GM19351 (cell line): ENCODE measurements at regions not wholly inside any gene's neighbourhood (a gene's known extent, or its start where the extent isn't known, plus 50 kb on each side); places are given as distances from the start of the nearest gene placed in this dataset.
"Not testable (repeated sequence)": the region's sequence is repeated elsewhere in the genome, so short reads cannot be mapped to it uniquely, and the experiment has no call there.

Experiments
- ATAC-seq: cut with Tn5 transposase; IDR thresholded peaks from one replicate; pipeline ENCODE4 v1.9.1; 2021; ENCODE audit warnings: mild to moderate bottlenecking, moderate library complexity; ENCODE audit not compliant: unreplicated experiment

GRCh38 chr5:135161221-135161620, 127.2 kb upstream of the PITX1 start:
- no peak for ATAC-seq

DNA sequence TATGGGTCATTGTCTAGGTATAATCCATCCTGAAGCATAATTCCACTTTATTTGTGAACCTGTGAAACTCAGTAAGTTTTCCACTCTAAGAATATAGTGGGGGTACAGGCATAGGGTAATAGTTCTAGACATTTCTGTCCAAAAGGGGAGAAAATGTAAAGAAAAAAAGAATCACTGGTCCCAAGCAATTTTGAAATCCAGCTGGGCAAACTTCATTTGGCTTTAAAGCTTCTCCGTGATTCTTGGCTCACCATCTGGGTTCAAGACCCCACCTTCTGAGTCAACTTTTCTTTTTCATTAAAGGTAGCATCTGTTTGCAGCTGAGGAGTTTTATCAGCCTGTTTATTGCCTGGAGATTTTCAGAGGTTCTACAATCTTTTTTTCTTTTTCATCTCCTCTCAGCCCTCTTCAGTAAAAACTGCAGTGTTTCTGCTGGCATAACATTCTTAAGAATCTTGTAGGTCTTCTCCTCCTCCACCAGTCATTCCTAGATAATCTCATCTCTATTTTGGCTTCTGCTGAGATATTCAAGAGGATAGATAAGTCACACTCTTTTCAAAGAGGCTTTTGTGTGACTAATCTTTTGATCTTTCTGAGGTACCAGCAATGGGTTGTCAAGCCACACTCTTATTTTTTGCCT, 126.1 kb upstream of the PITX1 start:
- no peak for ATAC-seq

DNA sequence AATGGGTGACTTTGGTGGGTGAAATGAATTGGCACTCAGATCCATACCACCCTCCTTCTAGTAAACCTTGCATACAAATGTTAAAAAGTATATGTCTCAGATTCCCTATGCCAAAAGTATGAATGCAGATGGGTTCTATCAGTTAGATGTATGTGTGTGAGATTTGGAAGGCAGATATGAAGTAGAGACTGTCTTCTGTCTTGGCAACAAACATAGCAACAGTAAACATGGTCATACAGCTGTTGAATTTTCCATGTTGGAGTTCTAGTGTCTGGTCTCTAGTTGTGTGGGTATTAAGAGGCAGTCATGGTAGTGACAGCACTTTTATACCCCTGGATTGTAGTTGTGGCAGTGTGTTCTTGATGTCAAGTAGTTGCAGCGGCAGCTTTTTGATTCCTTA, 125.6 kb upstream of the PITX1 start:
- no peak for ATAC-seq

- ATAC-seq, result no peak
Observed at GRCh38 chr5:135158982-135159381, 125.0 kb upstream of the PITX1 start.

- ATAC-seq, result no peak
Observed at GRCh38 chr5:135158314-135158697, 124.3 kb upstream of the PITX1 start.

- ATAC-seq, result no peak
Observed at GRCh38 chr5:135157421-135158313, 123.6 kb upstream of the PITX1 start.

GRCh38 chr5:135156715-135157404, 122.8 kb upstream of the PITX1 start:
- ATAC-seq, result no peak

GRCh38 chr5:135156337-135156714, 122.3 kb upstream of the PITX1 start:
- ATAC-seq, result no peak

- no peak for ATAC-seq
Observed at GRCh38 chr5:135155616-135156214, 121.7 kb upstream of the PITX1 start.

- no peak for ATAC-seq
Observed at GRCh38 chr5:135154961-135155360, 120.9 kb upstream of the PITX1 start.

- ATAC-seq, result no peak
Observed at GRCh38 chr5:135154197-135154596, 120.2 kb upstream of the PITX1 start.

DNA sequence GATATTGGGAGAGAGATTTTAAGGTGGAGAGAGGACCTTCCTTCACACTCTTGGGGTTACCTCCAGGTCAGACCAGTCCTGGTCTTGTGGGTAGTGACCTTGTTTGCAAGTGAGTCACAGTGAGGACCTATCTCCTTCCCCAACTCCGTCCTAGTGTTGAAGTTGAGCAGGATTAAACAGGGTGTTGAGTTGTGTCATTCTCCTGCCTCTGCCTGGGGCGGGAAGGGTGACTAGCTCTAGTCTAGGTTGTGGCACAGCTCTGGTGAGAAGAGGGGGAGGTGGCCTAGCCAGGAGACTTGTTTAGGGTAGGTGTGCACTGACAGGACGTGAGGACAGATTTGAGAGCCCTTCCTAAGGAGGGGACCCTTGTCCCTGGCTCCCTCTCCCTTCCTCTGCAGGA, 119.6 kb upstream of the PITX1 start:
- ATAC-seq, result no peak

DNA sequence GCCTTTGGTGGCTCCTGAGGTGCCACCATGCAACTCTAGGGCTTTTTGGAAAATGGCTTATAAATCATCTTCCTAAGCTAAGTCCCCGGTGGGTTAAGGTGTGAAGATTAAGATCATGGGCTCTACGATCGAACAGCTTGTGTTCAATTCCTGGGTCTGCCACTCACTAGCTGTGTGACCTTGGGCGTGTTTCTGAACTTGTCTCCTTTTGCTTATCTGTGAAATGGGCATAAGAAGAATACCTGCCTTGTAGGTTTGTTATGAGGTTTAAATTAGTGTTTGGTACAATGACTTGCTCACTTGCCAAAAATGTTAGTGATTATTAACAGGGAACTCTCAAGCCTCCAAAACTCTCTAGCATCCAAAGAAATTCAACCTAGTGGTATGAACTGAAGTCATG, 119.2 kb upstream of the PITX1 start:
- ATAC-seq, result no peak

- ATAC-seq, result not testable (repeated sequence)
Observed at GRCh38 chr5:135151660-135152059, 117.6 kb upstream of the PITX1 start.

GRCh38 chr5:135151256-135151655, 117.2 kb upstream of the PITX1 start:
- ATAC-seq, result no peak

DNA sequence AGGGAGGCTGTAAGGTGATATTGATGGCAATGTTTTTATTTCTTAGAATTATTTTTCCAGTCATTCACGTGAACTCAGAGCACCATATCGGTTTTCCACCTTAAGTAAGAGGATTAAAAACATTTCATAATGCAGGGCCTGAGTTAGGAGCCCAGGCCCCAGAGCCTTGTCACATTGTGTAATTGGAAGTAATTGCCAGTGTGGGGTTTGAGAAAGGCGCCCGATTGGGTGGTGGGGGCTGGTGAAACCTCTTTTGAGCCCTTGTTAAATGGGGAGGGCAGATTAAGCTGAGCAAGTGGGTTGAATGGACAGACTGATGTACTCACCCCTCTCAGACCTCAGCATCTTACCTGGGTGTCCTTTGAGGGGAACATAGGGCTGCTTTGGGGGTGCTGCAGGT, 116.7 kb upstream of the PITX1 start:
- ATAC-seq, result no peak

DNA sequence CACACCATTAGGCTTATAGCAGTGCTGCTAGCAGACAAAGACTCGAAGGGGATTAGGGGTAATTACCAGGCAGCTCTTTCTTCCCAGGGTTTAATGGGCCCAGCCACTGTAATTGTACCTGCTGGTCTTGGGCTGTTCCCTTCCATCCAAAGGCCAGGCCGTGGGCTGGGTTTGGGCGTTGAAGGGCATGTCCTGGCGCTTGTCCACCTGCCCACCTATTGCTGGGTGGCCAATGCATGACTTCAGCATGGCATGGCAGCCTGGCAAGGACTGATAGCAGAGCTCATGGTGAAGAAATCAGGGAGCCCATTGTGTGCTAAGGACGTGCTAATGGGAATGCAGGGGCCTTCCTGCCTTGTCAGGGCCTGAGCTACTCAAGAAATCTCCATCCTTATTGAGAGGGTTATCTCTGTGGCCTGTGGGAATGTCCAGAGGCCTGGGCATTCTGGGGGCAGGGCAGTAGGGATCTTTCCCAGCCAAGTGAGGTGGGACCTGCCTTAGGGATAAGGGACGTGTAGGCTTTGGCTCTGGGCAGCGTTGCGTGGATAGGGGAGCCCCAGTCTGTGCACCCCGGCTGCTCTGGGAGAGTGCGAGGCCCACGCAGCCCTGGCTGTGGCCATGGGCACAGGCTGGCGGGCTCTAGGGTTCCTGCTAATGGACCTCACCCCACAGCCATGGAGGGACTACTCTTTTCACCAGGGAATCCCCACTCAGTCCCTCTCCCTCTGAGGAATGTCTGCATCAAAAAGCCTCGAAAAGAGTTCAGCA, 116.1 kb upstream of the PITX1 start:
- no peak for ATAC-seq

DNA sequence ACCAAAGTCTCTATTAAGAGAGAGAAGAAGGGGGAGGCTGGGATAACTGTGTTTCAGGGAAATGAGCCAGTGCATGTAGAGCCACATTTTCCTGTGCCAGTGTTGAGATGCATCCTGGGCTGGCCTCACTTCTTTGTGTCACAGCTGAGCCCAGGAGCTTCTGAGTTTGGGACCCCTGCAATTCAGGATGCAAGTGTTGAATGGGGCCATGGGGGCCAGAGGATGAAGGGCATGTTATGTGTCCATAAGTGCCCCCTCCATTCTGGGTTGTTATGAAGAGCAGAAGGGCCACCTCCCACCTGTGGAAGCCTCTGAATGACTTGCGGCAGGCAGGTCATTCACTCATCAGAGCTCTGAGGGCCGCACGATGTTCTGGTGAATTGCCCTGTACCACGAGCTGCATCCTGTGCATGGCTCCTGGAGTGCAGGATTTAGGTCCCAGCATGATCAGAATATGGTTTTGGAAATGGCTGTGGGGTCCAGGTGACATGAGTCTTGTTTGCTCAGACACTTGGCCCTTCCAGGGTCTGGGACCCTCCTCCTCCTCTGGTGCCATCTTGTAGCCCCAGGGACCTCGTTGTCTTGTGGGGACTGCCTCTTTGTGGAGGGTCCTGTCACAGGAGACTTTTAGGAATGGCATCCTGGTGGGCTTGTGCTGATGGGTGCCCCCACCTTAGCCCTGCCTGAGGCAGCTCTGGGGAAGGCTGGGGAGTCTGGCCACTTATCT, 115.4 kb upstream of the PITX1 start:
- ATAC-seq, result no peak

- no peak for ATAC-seq
Observed at GRCh38 chr5:135147294-135148090, 113.5 kb upstream of the PITX1 start.
